Lower leg skin (tissue), 4 donors: ENCODE measurements at regions not wholly inside any gene's neighbourhood (a gene's known extent, or its start where the extent isn't known, plus 50 kb on each side); places are given as distances from the start of the nearest gene placed in this dataset.

Source experiments
- DNase-seq, 2 donors: peaks; one replicate each; pipeline ENCODE4 v3.0.0-alpha.2; 2019; ENCODE audit warnings: low spot score in 2 of 2
- H3K4me3 ChIP-seq: fragments of 200-600 bp; sonication (generic); 2 replicates; pipeline ENCODE4 v1.5.1; 2017; ENCODE audit warnings: mild to moderate bottlenecking, low read depth; ENCODE audit not compliant: poor library complexity, severe bottlenecking
- CTCF ChIP-seq, 3 donors: fragments of 450-650 bp; IDR thresholded peaks; one replicate each; pipeline ENCODE4 v1.5.1; 2016; ENCODE audit warnings: antibody characterized with exemption in 3 of 3, mild to moderate bottlenecking in 3 of 3, moderate library complexity in 2 of 3
- POLR2A ChIP-seq, 2 donors: fragments of 450-650 bp; IDR thresholded peaks; one replicate each; pipeline ENCODE4 v1.6.1; 2016 to 2017; ENCODE audit warnings: antibody characterized with exemption in 2 of 2, mild to moderate bottlenecking in 1 of 2, moderate library complexity in 1 of 2
- WGBS, 2 donors: methylation state at CpG; one replicate each; pipeline ENCODE4 v1.1.5; 2018; 5-methylcytosine and 5-hydroxymethylcytosine counted together
- intact Hi-C: fragments of 100-400 bp; cut with DNase I; formaldehyde crosslinking; loops from one replicate; pipeline ENCODE4 v1.15.0; 2023; ENCODE audit warnings: low total_unique reads

GRCh38 chr15:61687124-61687523 is 373.1 kb downstream of the VPS13C start:
- TF ChIP-seq POLR2A (IDR thresholded peaks at IDR 0.05) (no peak), CTCF (IDR thresholded peaks at IDR 0.05) (no peak)
- WGBS, 2 donors = 40 to 51% methylated on average over 6 of the region's 6 CpGs
- DNase-seq = no peak
- intact Hi-C loops = no loop called here
- no peak overlapping the region for H3K4me3 ChIP-seq

GRCh38 chr15:61685971-61686370 is 374.3 kb downstream of the VPS13C start:
- TF ChIP-seq CTCF (IDR thresholded peaks at IDR 0.05) = no peak
- no peak for TF ChIP-seq POLR2A (IDR thresholded peaks at IDR 0.05)
- no peak for DNase-seq
- intact Hi-C loops = no loop called here
- 76 to 83% methylated on average over 2 of the region's 2 CpGs for WGBS, 2 donors
- no peak overlapping the region for H3K4me3 ChIP-seq

DNA sequence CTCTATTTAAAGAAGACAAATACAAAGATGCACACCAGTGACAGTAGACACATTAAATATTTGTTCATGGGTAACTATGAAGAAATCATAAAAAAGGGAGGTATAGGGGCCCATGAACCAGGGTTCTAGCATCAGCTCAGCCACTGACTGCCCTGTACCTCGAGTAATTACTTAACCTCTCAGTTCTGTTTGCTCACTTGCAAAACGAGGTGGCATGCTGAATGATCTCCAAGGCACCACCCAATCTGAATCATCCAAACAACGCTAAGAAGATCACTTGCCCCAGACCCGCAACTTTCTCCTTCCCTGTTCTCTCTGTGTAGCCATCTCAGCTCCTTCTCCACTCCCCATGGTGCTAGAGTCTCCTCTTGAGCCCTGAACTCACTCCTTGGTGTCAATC is 374.7 kb downstream of the VPS13C start:
- no peak overlapping the region for H3K4me3 ChIP-seq
- 50 to 59% methylated on average over 4 of the region's 4 CpGs for WGBS, 2 donors
- TF ChIP-seq CTCF (IDR thresholded peaks at IDR 0.05) = no peak
- no peak for TF ChIP-seq POLR2A (IDR thresholded peaks at IDR 0.05)
- intact Hi-C loops = no loop called here
- DNase-seq = no peak

DNA sequence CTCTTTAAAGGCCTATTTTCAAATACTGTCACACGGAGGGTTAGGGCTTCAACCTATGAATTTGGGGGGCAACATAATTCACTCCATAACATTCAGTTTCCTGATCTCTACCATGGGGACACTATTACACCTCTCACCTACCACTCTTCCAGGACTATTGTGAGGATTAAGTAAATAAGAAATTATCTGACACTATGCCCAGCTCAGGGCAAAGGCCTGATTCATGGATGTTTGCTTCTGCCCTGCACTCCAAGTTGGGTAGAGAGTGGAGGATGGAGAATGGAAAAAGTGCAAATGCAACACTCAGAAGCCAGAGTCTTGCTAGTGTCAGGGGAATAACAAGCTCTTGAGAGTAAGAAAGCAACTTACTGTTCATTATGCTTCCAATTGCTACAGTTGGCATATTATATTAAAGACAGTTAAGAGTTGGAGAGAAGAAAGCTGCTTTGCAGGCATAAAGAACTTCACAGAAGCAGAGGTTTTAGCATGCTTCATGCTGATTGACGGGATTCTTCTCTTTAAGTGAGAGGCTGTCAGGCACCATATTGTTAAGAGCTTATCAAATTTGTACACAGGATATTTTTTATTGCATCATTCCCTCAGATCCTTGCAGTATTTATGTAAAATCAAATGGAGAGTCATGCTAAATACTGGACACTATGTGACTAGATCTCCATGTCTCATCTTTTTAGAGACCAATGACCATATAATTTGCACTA is 375.3 kb downstream of the VPS13C start:
- WGBS, 2 donors = 82 to 89% methylated on average over 2 of the region's 2 CpGs
- no peak for DNase-seq
- intact Hi-C loops = no loop called here

GRCh38 chr15:61682891-61683735 is 377.1 kb downstream of the VPS13C start:
- no peak for DNase-seq
- TF ChIP-seq POLR2A (IDR thresholded peaks at IDR 0.05) (no peak), CTCF (IDR thresholded peaks at IDR 0.05) (no peak)
- no peak overlapping the region for H3K4me3 ChIP-seq
- WGBS, 2 donors = 85 to 89% methylated on average over 6 of the region's 6 CpGs
- intact Hi-C loops = no loop called here

More for the DNA sequence above, 375.3 kb downstream of the VPS13C start:
- TF ChIP-seq CTCF (IDR thresholded peaks at IDR 0.05) (no peak), POLR2A (IDR thresholded peaks at IDR 0.05) (no peak)
- no peak overlapping the region for H3K4me3 ChIP-seq
